Uterus (tissue), 2 donors: ENCODE measurements at regions not wholly inside any gene's neighbourhood (a gene's known extent, or its start where the extent isn't known, plus 50 kb on each side); places are given as distances from the start of the nearest gene placed in this dataset.

Source experiments
- POLR2A ChIP-seq, 2 donors: fragments of 450-650 bp; IDR thresholded peaks; one replicate each; pipeline ENCODE4 v1.6.1; 2016; ENCODE audit warnings: antibody characterized with exemption in 2 of 2, mild to moderate bottlenecking in 1 of 2, moderate library complexity in 1 of 2
- TF ChIP-seq, protein P1 (sequence below), 4 experiments: fragments of 200-600 bp in 2 of 4; fragments of 450-650 bp in 2 of 4; sonication (generic) in 2 of 4; IDR thresholded peaks; one replicate each; pipeline ENCODE4 v1.5.1; 2016 to 2019; ENCODE audit warnings: antibody characterized with exemption in 4 of 4, mild to moderate bottlenecking in 2 of 4, moderate library complexity in 1 of 4

DNA sequence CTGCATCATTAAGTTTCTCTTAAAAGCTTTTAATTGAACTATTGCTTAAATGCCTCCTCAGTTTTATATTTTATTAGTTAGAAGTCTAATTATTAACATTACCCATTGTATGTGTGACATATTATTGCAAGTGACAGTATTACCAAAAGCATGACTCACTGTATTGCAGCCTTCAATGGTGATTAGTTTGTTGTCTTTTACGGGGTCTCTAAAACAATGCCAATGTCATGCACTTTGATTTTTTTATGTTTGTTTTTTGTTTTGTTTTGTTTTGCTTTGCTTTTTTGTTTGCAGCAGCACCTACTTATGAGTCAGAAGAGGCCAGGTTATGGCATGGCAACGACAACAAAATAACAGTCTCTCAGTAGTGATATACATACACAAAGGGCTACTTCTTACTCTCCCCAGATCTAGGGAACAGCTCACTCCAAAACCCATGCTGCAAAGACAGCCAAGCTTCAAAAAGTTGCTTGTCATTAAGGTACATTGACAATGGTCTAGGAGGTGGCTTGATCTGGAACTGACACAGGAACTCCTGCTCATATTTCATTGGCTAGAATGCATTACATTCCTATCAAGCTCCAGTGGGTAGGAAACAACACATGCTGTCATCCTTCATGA, 293.7 kb upstream of the POM121L12 start:
- TF ChIP-seq POLR2A (IDR thresholded peaks at IDR 0.05): no peak
- TF ChIP-seq, protein P1, sequence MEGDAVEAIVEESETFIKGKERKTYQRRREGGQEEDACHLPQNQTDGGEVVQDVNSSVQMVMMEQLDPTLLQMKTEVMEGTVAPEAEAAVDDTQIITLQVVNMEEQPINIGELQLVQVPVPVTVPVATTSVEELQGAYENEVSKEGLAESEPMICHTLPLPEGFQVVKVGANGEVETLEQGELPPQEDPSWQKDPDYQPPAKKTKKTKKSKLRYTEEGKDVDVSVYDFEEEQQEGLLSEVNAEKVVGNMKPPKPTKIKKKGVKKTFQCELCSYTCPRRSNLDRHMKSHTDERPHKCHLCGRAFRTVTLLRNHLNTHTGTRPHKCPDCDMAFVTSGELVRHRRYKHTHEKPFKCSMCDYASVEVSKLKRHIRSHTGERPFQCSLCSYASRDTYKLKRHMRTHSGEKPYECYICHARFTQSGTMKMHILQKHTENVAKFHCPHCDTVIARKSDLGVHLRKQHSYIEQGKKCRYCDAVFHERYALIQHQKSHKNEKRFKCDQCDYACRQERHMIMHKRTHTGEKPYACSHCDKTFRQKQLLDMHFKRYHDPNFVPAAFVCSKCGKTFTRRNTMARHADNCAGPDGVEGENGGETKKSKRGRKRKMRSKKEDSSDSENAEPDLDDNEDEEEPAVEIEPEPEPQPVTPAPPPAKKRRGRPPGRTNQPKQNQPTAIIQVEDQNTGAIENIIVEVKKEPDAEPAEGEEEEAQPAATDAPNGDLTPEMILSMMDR (IDR thresholded peaks at IDR 0.05): no peak
